Left forelimb (tissue), 1 donor: ENCODE measurements at regions not wholly inside any gene's neighbourhood (a gene's known extent, or its start where the extent isn't known, plus 50 kb on each side); places are given as distances from the start of the nearest gene placed in this dataset.

Source experiments
- DNase-seq: peaks from one replicate; pipeline ENCODE4 v3.0.0-alpha.2; 2018; ENCODE audit warnings: low spot score

GRCh38 chr7:13293264-13294002, 606.0 kb downstream of the ARL4A start:
- DNase-seq, result no peak

- no peak for DNase-seq
Measured at GRCh38 chr7:13307040-13307439, 619.6 kb downstream of the ARL4A start.

DNA sequence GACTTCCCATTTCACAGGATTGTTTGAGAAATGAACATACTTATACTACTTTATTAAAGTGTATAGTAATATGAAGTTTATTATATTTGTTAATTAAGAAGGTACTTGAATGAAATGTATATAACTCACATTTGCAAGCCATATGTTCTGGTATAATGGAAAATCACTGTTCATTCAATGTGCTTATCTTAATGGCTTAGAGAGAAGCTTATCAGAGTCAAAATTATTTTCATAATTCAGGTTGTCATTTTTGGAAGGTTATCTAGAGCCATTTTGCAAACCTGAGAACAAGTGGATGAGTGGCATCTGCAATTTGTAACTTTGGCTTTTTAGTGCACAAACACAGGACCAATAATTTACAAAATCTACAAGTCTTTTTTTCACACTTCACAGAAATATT, 621.0 kb downstream of the ARL4A start:
- no peak for DNase-seq

GRCh38 chr7:13309535-13309934, 622.1 kb downstream of the ARL4A start:
- DNase-seq, result no peak

GRCh38 chr7:13312307-13312706, 624.9 kb downstream of the ARL4A start:
- no peak for DNase-seq

- DNase-seq, result no peak
Measured at GRCh38 chr7:13320333-13320732, 632.9 kb downstream of the ARL4A start.

- DNase-seq, result no peak
Measured at GRCh38 chr7:13321316-13321715, 633.9 kb downstream of the ARL4A start.

DNA sequence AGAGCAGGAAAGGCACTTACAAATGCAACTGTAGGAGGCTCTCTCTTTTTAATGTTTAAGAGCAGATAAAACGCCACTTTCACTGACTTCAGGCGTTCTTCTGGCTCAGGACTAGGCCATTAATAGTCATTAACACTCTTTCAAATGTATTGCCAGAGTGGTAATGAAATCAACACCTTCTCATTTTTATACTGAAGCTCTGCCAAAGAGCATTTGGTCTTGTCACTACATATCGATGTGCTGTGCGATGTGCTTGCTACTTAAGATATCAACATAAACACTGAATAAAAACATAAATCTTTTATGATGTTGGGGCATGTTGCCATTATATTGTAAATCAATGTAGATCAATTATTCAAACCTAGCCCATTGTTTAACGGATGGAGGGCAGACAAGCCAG, 634.7 kb downstream of the ARL4A start:
- no peak for DNase-seq

DNA sequence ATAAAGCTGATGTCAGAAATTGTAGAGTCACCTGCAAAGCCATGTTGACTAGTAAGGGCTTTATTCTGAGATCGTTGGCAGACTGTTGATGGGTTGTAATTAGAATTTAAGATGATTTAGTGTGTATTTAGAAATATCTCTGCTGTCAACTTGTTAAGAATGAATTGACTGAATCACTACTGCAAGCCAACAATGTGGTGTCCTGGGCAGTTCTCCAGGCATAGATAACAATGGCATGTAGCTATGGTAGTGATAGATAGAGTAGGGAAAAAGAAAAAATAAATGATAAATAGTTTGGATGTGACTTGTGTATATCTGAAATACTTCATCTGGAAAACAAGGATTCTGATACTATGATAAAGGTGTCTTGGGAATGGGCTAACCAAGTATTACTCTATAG, 640.2 kb downstream of the ARL4A start:
- no peak for DNase-seq

DNA sequence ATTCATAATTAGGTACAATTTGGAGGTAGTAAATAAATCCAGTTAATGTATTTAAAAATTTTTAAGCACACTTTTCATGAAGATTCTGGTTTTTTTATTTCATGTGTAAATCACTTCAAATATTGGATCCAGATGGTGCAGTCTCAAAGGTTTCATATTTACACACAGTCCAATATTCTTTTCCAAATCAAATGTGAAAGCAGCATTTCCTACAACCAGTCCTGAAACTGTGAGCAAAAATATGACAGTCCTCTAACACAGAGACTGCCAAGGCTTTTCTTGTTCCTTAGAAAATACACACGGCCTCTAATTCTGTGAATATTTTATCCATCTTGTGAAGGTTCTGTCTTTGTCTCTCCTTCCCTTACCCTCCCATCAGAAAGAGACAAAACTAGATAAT, 645.9 kb downstream of the ARL4A start:
- no peak for DNase-seq

DNA sequence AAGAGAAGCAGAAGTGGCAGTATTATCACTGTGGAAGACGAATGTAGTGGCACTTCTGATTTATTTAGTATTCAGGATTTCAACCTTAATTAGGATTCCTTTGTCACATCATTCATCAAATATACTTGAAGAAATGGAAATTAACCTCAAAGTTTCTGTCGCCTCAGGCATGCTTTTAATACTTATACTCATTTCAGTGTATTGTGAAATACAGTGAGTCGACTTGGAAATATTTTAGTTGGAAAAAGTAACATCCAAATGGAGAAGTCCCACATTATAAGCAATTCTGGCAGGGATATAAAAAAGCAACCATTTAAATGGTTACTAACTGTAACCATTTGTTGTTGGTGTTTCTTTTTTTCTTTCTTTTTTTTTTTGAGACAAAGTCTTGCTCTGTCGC, 648.8 kb downstream of the ARL4A start:
- no peak for DNase-seq

- no peak for DNase-seq
Measured at GRCh38 chr7:13352677-13353076, 636.8 kb downstream of the ETV1 start.

GRCh38 chr7:13359656-13360055, 629.8 kb downstream of the ETV1 start:
- no peak for DNase-seq

- no peak for DNase-seq
Measured at GRCh38 chr7:13386741-13387140, 602.7 kb downstream of the ETV1 start.

DNA sequence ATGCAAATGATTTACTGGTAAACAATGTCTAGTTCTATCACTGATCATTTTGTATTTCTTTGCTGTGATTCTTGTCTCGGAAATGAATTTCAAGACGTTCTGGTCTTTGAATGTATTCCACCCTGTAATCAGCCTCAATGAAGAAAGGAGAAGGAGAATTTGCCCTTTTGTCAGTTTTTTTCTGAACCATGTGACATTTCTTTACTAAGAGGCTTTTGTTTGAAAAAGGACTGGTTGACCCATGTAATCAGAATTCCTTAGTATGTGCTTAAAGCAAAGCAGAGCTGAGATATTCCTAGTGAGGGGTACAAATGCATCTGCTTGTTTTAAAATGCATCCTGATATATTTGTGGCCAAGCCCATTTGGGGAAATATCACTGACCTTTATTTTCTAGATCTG, 581.6 kb downstream of the ETV1 start:
- no peak for DNase-seq

DNA sequence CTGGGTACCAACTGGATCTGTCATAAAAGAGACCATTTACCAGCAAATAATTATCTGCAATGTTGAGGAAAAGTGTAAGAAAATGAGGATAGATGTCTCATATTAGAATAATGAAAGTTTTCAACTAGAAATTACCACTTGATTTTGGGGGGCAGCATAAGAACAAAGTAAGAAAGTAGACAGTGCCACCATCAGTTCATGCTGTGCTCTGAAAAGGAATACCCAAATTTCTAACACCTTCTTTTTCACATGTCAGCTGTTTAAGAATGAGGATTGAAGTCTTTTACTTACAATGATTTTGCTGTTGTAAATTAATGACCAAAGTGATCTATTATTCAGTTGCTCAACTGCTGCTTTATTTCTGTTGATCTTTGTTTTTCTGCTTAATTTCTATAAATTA, 578.3 kb downstream of the ETV1 start:
- DNase-seq, result no peak

DNA sequence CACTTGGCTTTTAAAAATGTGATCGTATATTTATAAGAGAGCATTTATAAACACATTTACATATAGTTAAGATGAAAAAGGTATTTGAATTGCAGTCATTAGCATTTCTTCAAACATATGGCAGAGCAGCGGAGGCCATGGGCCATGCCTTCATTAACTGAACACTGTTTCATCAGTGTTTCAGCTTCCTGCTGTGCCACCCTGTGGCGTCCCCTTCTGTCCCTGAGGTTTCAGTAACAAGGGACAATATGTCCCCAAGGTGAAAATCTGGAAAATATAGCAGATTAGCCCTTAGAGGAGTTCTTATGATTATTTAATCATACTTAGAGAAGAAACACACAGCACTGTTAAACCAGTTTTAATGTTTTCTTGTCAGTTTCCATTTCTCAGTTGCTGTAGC, 577.8 kb downstream of the ETV1 start:
- no peak for DNase-seq

GRCh38 chr7:13414181-13414580, 575.3 kb downstream of the ETV1 start:
- DNase-seq, result no peak

DNA sequence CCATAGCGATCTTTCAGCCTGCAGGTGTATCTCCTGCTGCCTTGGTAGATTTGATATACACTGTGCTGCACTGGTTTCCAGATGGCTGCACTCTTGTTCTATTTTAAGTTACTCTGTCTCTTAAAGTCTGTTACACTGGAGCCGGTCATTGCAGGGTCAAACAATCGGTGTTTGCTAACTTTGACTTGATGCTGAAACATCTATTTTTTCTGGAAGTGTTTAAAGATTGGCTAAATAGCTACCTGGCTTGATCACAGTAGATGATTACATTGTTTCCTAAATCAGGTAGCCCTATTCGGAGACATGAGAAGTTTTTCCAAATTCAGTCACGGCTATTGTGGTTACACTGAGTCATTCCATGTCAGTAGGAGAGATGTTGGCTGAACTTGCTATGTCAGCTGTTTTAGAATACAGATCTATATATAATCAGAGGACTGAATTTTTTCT, 574.8 kb downstream of the ETV1 start:
- no peak for DNase-seq

DNA sequence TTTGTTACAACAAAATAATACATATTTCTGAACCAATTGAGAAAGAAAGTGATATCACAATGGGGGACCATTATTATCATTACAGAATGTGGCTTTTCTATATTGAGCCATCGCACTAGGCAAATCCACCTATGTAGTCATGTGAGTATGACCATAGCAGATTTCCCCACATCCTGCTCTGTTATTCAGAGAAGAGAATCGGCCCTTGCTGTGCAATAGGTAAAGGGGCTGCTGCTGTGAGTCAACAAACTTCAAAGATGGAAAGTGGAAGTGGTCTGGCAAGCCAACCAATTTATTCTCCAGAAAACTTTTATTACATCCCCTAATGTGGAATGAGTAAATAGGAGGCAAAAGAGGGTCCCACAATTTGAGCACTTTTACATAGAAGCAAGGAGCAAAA, 573.4 kb downstream of the ETV1 start:
- no peak for DNase-seq

DNA sequence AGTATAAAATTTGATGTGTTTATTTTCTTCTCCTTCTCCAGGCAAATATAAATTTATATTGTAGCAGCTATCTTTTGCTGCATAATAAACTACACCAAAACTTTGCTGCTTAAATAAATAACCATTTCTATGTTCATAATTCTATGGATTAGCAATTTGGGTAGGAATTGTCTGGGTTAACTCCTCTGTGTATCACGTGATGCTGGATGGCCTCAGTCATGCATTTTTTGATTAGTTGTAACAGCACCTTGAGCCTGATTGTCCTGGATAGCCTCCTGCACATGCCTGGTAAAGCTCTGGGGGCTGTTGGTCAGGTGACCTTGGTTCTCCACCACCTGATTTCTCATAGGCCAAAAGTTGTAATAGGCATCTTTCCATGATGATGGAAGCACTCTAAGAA, 572.9 kb downstream of the ETV1 start:
- DNase-seq, result no peak

DNA sequence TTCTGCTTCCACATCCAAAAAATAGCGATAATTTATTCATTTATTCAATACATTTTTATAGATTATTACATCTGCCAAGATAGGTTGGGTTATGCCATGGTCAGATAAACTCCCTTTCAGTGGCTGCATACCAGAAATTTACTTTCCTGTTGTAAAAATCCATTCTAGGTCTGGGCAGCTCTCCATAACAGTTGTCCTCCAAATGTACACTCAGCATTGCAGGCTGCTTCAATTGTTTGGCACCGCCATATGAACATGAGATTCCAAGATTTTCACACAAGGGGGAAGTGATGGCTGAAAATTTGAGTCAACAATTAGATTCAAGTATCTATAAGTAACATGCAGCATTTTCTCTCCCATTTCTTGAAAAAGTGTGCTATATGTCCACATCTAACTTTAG, 568.7 kb downstream of the ETV1 start:
- no peak for DNase-seq

- DNase-seq, result no peak
Measured at GRCh38 chr7:13421776-13422175, 567.7 kb downstream of the ETV1 start.

GRCh38 chr7:13433946-13434345, 555.5 kb downstream of the ETV1 start:
- no peak for DNase-seq

GRCh38 chr7:13442226-13442625, 547.2 kb downstream of the ETV1 start:
- DNase-seq, result no peak
